ENCODE measurements at regions not wholly inside any gene's neighbourhood (a gene's known extent, or its start where the extent isn't known, plus 50 kb on each side); places are given as distances from the start of the nearest gene placed in this dataset.
"Not testable (repeated sequence)": the region's sequence is repeated elsewhere in the genome, so short reads cannot be mapped to it uniquely, and the experiment has no call there.

DNA sequence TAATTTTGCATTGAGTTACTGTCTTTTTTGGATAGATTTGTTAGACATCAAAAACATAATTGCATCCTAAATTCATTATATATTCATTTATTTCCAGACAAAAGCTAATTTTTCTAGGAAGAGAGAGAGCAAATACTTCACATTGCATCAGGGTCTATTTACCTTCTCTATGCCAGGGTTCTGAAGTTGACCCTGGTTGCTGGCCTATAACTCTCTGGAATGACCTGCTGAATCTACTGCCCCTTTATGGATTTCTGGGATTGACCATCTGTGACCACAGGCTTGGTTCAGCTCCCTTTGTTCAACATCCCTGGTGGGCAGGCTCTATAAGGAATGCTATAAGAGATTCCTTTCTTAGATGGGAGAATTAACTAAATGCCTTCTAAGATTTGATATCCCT is 414.8 kb upstream of the STXBP6 start:
- Mint-ChIP-seq H3K9me3 (peaks cover 4% of the 10 kb centered on the region), H3K36me3 (ENCODE audit: low read depth) (no peaks in the 10 kb centered on the region), H3K27me3 (ENCODE audit: insufficient read depth) (no peaks in the 10 kb centered on the region), H3K4me1 (ENCODE audit: low read depth) (no peaks in the 10 kb centered on the region), H3K4me3 (no peak overlapping the region), H3K27ac (no peak overlapping the region)
- DNase-seq (ENCODE audit: low spot score) = no peak
- intact Hi-C loops (cut with micrococcal nuclease) = no loop called here

DNA sequence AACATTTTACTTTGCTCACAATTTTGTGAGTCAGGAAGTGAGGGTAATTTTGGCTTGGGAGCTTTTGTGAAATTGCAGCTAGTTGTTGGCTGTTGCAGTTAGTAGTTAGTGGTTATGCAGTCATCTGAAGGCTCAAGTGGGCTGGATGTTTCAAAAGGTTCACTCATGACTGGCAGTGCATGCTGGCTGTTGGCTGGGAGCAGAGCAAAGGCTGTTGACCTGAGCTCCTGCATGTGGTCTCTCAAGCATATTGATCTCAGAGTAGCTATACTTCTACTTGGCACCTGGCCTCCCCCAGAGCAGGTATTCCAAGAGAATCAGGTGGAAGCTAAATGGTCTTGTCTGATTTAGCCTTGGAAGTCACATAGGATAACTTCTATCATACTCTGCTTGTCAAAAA is 414.1 kb upstream of the STXBP6 start:
- Mint-ChIP-seq H3K27ac (no peak overlapping the region), H3K36me3 (ENCODE audit: low read depth) (no peaks in the 10 kb centered on the region), H3K4me1 (ENCODE audit: low read depth) (no peaks in the 10 kb centered on the region), H3K9me3 (peaks cover 4% of the 10 kb centered on the region), H3K4me3 (no peak overlapping the region), H3K27me3 (ENCODE audit: insufficient read depth) (no peaks in the 10 kb centered on the region)
- DNase-seq (ENCODE audit: low spot score) = no peak
- intact Hi-C loops (cut with micrococcal nuclease) = no loop called here

DNA sequence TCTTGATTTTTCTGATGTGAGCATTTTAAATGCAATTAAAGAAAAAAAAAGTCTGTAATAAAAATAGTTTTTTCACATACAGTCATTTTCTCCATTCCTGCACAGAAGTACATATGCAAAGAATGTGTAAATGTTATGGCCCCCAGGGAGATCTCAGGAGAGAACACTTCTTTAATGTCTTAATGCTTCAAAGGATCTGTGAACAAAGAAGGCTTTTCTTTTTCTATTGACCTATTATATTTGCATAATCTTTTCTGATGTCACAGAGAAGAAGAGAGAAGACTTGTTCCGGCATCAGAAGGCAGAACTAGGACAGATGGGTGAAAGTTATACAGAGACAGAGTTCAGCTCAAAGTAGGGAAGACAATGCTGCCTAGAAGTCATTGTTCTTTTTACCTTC is 413.5 kb upstream of the STXBP6 start:
- no peaks in the 10 kb centered on the region for H3K27me3 Mint-ChIP-seq (ENCODE audit: insufficient read depth)
- no peak overlapping the region for H3K4me3 Mint-ChIP-seq
- intact Hi-C loops (cut with micrococcal nuclease) = no loop called here
- no peaks in the 10 kb centered on the region for H3K36me3 Mint-ChIP-seq (ENCODE audit: low read depth)
- peaks cover 4% of the 10 kb centered on the region for H3K9me3 Mint-ChIP-seq
- H3K4me1 Mint-ChIP-seq (ENCODE audit: low read depth) = no peaks in the 10 kb centered on the region
- no peak for DNase-seq (ENCODE audit: low spot score)
- H3K27ac Mint-ChIP-seq = no peak overlapping the region

DNA sequence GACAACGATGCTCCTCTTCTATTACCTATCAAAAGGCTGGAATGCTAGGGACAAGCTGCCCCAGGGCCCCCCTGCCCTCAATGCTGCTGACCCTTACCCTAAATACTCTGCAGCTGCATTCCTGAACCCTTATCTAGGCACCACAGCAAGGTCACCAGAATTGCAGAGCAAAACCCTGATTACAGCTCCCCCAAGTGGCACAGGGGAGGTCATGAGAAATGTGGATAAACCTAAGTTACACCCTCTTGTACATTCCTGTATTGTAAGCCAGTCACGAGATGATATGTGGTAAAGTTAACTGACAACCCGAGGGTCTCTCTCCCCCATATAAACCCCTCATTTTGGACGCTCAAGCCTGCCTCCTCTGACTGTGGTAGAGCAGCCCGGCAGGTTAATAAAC is 411.8 kb upstream of the STXBP6 start:
- H3K4me1 Mint-ChIP-seq (ENCODE audit: low read depth) = no peaks in the 10 kb centered on the region
- no peak overlapping the region for H3K27ac Mint-ChIP-seq
- H3K27me3 Mint-ChIP-seq (ENCODE audit: insufficient read depth) = no peaks in the 10 kb centered on the region
- no peak for DNase-seq (ENCODE audit: low spot score)
- H3K4me3 Mint-ChIP-seq = no peak overlapping the region
- peaks cover 4% of the 10 kb centered on the region for H3K9me3 Mint-ChIP-seq
- no peaks in the 10 kb centered on the region for H3K36me3 Mint-ChIP-seq (ENCODE audit: low read depth)
- intact Hi-C loops (cut with micrococcal nuclease) = no loop called here

DNA sequence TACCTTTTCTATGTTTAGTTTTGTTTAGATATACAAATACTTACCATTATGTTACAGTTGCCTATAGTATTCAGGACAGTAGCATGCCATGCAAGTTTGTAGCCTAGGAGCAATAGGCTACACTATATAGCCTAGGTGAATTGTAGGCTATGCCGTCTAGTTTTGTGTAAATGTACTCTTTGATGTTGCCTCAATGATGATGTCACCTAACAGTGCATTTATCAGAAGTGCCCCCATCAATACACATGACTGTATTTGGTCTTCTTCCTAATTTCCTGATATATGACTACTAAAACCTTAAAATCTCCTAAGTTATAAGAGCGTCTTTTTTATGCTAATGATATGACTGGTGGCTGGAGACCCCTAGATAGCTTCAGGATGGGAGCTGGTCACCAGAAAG is 394.4 kb upstream of the STXBP6 start:
- Mint-ChIP-seq H3K27me3 (ENCODE audit: insufficient read depth) (no peaks in the 10 kb centered on the region), H3K36me3 (ENCODE audit: low read depth) (no peaks in the 10 kb centered on the region), H3K27ac (no peak overlapping the region), H3K4me3 (no peak overlapping the region), H3K4me1 (ENCODE audit: low read depth) (no peaks in the 10 kb centered on the region), H3K9me3 (peaks cover 11% of the 10 kb centered on the region)
- intact Hi-C loops (cut with micrococcal nuclease) = no loop called here
- DNase-seq (ENCODE audit: low spot score) = no peak

DNA sequence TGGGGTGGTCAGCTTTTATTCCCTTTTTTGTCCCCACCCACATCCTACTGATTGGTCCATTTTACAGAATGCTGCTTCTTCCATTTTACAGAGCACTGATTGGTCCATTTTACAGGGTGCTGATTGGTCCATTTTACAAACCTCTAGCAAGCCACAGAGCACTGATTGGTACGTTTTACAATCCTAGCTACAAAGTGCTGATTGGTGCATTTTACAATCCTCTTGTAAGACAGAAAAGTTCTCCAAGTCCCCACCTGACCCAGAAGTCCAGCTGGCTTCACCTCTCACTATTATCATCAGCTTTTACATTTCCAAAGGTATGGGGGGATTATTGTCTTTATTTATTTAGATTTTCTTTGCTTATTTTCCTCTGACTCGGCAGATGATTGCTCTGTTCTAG is 390.4 kb upstream of the STXBP6 start:
- H3K9me3 Mint-ChIP-seq; H3K36me3 Mint-ChIP-seq (ENCODE audit: low read depth); H3K4me1 Mint-ChIP-seq (ENCODE audit: low read depth); H3K4me3 Mint-ChIP-seq; H3K27ac Mint-ChIP-seq; intact Hi-C loops (cut with micrococcal nuclease); H3K27me3 Mint-ChIP-seq (ENCODE audit: insufficient read depth); DNase-seq (ENCODE audit: low spot score): not testable (repeated sequence)

DNA sequence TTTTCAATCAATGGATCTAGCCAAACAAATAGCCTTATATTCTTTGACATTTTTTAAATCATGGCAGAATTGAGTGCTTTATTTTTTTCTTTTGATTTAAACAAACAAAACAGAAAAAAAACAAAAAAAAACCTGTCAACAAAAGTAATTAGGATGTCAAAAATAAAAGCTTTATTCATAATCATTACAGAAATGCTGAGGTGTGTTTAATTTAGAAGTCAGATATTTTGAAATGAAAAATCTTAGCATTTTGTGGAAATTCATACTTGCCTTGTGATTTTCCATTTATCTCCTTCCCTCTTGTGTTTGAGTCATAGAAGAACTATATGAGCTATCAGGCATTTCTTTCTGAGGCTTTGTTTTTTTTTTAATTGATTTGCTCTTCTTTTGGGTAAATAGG is 387.0 kb upstream of the STXBP6 start:
- Mint-ChIP-seq H3K9me3 (peaks cover 11% of the 10 kb centered on the region), H3K36me3 (ENCODE audit: low read depth) (no peaks in the 10 kb centered on the region), H3K4me3 (no peak overlapping the region), H3K27me3 (ENCODE audit: insufficient read depth) (no peaks in the 10 kb centered on the region), H3K4me1 (ENCODE audit: low read depth) (no peaks in the 10 kb centered on the region), H3K27ac (no peak overlapping the region)
- intact Hi-C loops (cut with micrococcal nuclease) = no loop called here
- DNase-seq (ENCODE audit: low spot score) = no peak

DNA sequence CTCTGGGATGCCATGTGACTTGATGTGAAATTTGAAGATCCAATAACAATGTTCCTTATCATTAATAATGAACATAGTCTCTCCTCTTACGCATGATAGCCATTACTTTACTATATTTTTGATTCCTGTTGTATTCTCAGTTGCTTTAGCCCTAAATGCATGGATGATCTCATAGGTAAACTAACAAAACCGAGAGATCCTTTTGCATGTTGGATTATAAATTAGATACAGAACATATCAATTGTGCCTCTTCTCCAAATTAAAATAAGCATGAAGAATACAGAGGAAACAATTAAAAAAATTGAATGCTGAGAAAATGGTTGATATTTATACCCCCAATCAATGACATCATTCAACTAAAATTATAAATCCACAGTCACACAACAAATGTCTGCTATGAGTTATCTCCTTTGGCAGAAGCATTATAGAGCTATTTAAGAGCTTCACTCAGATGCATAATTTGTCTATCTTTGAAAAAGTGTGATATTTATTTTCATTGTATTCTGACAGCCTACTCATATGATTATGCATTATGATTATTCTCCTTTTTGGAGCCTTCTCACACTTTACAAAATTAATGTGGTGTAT is 386.4 kb upstream of the STXBP6 start:
- Mint-ChIP-seq H3K4me1 (ENCODE audit: low read depth) (no peaks in the 10 kb centered on the region), H3K9me3 (peaks cover 12% of the 10 kb centered on the region), H3K27me3 (ENCODE audit: insufficient read depth) (no peaks in the 10 kb centered on the region), H3K27ac (no peak overlapping the region), H3K4me3 (no peak overlapping the region), H3K36me3 (ENCODE audit: low read depth) (no peaks in the 10 kb centered on the region)
- no peak for DNase-seq (ENCODE audit: low spot score)
- intact Hi-C loops (cut with micrococcal nuclease) = no loop called here

DNA sequence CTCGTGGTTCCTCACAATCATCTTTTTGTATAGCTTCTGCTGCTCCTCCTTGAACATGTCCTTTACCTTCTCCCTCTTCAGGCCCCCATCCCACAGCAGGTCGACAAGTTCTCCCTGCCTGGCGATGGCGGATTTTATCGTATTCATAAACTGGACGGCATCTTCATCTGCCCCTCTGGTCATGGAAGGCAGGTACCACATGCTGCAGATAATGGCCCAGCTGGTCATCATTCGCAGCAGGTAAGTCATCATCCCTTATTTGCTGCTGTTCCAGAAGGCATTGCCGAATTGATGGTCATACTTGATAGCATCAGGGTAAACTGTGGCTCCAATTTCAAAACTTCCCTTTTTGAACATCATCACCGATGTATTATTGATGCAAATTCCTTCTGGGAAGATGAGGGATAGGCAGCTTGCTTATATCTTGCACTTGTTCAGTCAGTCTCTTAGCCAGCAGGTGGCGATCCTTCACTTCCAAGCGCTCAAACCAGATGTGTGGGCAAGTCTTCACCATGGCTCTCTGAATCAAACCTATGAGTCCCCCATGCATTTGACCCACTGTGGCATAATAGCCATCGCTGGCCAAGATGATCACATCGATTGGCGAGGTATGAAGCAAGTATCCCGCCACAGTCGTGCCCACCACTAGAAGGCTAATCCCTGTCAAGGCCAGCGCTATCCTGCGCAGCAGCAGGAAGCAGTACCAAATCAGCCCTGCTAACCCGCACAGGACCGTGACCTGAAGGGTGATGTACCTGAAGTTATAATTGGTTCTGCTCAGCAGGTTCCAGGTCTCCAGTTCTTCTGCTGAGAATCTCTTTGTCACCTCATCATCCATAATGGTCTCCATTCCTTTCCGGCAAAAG is 381.5 kb upstream of the STXBP6 start:
- Mint-ChIP-seq H3K36me3 (ENCODE audit: low read depth) (no peaks in the 10 kb centered on the region), H3K4me3 (no peak overlapping the region), H3K9me3 (peaks cover 25% of the 10 kb centered on the region), H3K4me1 (ENCODE audit: low read depth) (no peaks in the 10 kb centered on the region), H3K27ac (no peak overlapping the region), H3K27me3 (ENCODE audit: insufficient read depth) (no peaks in the 10 kb centered on the region)
- no peak for DNase-seq (ENCODE audit: low spot score)
- intact Hi-C loops (cut with micrococcal nuclease) = no loop called here

DNA sequence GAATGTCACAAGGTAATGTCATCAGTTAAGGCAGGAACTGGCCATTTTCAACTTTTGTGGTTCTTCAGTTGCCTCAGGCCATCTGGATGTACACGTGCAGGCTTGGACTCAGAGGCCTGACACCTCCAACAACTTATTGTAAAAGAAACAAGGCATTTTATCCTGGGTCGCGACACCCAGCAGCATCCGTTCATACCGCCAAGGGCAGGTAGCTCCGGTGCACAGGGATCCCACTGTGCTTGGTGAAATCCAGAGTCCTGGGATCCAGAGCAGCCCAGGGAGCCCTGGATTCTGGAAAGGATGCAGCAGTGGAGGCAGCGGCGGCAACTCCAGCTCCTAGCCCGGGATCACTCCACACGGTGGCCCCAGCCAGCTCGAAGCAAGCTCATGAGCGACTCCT is 380.9 kb upstream of the STXBP6 start:
- peaks cover 25% of the 10 kb centered on the region for H3K9me3 Mint-ChIP-seq
- DNase-seq (ENCODE audit: low spot score) = no peak

DNA sequence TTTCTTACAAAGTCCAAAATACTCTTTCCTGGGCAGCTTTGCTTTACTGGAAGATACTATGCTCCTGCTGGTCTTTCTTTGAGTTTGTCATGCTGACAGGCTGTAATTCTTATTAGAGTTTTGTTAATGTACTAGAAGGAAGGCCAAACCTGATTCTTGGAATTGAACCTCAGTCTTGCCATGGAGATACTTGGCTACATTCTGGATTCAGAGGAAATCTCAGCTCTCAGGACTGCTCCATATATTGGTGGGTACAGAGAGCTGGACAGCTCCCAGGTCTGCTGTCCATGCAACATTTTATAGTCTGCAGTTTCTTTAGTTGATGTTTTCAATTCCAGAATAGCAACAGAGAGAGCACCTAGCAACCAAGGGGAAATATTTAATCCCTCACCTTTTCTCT is 363.1 kb upstream of the STXBP6 start:
- Mint-ChIP-seq H3K27me3 (ENCODE audit: insufficient read depth) (no peaks in the 10 kb centered on the region), H3K27ac (no peak overlapping the region), H3K4me3 (no peak overlapping the region), H3K36me3 (ENCODE audit: low read depth) (no peaks in the 10 kb centered on the region), H3K9me3 (no peaks in the 10 kb centered on the region), H3K4me1 (ENCODE audit: low read depth) (no peaks in the 10 kb centered on the region)
- intact Hi-C loops (cut with micrococcal nuclease) = no loop called here
- DNase-seq (ENCODE audit: low spot score) = no peak

More for the DNA sequence above, 380.9 kb upstream of the STXBP6 start:
- Mint-ChIP-seq H3K4me1 (ENCODE audit: low read depth) (no peaks in the 10 kb centered on the region), H3K27ac (no peak overlapping the region), H3K4me3 (no peak overlapping the region), H3K36me3 (ENCODE audit: low read depth) (no peaks in the 10 kb centered on the region), H3K27me3 (ENCODE audit: insufficient read depth) (no peaks in the 10 kb centered on the region)
- intact Hi-C loops (cut with micrococcal nuclease) = no loop called here

DNA sequence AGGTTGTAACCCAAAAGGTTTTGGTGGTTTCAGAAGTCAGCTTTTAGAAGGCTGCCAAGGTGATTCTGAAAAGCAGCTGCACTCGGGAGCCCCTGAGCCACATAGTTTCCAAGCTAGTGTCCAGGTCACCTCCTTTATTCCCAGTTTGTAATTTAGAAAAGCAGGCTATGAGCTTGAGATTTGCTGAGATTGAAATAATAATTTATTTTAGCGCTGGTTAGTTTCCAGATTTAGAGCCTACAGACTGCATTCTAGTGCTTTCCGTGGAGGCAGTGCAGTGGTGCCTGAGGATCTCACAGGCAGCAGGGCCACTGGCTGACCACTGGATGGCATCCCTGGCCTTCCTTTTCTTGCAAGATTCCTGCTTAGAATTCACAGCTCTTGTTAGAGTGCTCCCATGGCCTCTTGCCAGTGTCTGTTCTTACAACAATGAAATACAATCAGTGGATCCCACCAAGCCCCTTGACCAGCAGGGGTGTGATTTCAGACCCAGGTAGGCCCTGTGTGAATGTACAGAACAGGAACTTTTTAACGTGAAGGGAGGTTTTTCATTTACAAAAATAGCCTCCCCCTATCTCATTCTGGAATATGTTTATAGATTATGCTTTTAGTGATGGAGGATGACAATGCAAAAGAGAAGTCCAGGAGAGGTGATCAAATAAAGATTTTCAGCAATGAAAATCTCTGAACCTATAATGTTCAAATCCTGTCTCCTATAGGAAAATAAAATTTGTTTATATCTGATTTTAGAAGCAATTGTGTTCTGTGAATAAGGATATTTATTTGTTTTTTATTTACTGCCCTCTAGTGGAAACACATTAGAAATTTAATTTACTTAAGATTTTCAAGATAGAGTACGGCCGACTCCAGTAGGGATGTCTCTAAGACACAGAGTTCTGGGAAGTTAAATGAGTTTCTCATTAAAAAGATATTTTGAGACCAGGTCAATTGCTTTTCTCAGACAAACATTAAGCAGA is 362.1 kb upstream of the STXBP6 start:
- DNase-seq (ENCODE audit: low spot score) = no peak
- no peaks in the 10 kb centered on the region for H3K9me3 Mint-ChIP-seq
- no peaks in the 10 kb centered on the region for H3K27me3 Mint-ChIP-seq (ENCODE audit: insufficient read depth)
- H3K4me3 Mint-ChIP-seq = no peak overlapping the region
- H3K27ac Mint-ChIP-seq = no peak overlapping the region
- H3K36me3 Mint-ChIP-seq (ENCODE audit: low read depth) = no peaks in the 10 kb centered on the region
- intact Hi-C loops (cut with micrococcal nuclease) = no loop called here
- H3K4me1 Mint-ChIP-seq (ENCODE audit: low read depth) = no peaks in the 10 kb centered on the region

DNA sequence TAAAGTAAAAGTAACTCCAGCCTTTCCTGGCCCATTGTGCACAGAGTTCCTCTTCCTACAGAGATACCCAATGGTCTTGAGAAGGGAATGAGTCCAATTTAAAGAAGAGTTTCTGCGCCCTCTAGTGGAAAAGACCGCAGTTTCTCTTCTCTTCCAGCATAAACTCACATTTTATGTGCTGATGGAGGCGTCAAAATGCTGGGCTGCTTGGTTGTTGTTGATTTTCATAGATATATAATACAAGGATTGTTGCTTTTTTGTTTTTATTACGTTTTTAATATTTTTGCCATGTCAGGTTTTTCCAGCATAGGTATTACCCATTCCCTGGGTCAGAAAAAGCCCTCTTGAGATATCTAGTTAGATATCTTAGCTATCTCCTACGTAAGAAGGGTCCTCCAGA is 356.9 kb upstream of the STXBP6 start:
- intact Hi-C loops (cut with micrococcal nuclease) = loop anchor here (2.0 to 10.0 kb wide), 2 partner anchors 600 to 672 kb away; no protein-coding TSS in a partner anchor
- Mint-ChIP-seq H3K9me3 (no peaks in the 10 kb centered on the region), H3K4me1 (ENCODE audit: low read depth) (no peaks in the 10 kb centered on the region), H3K4me3 (no peak overlapping the region), H3K36me3 (ENCODE audit: low read depth) (no peaks in the 10 kb centered on the region), H3K27me3 (ENCODE audit: insufficient read depth) (no peaks in the 10 kb centered on the region), H3K27ac (no peak overlapping the region)
- no peak for DNase-seq (ENCODE audit: low spot score)

Data from activated T-helper 1 cell treated with anti-CD3 and anti-CD28 coated beads, Interleukin-12 subunit alpha, Interleukin-12 subunit beta, Interleukin-2, Interleukin-4 antibody, amounts not matched to agents 30 ng/mL and 10 ng/mL and 1 ng/mL, durations not matched to agents 14 hours and 24 hours and 36 hours (primary cell).